Aorta (tissue), 5 donors: ENCODE measurements at regions not wholly inside any gene's neighbourhood (a gene's known extent, or its start where the extent isn't known, plus 50 kb on each side); places are given as distances from the start of the nearest gene placed in this dataset.

Source experiments
- ATAC-seq: fragments of 200-7000 bp; cut with Tn5 transposase; one replicate; pipeline ENCODE4 v1.9.1; 2022; ENCODE audit warnings: moderate library complexity; ENCODE audit not compliant: low FRiP score
- DNase-seq, 2 donors: peaks; one replicate each; pipeline ENCODE4 v3.0.0-alpha.2; 2020
- H3K27ac ChIP-seq, 2 donors: one replicate each; pipeline ENCODE4 v1.5.1; 2013; ENCODE audit warnings: low read length in 2 of 2, mild to moderate bottlenecking in 2 of 2, moderate library complexity in 2 of 2, control low read depth in 1 of 2, inconsistent platforms in 1 of 2, low read depth in 1 of 2
- H3K27me3 ChIP-seq, 2 donors: one replicate each; pipeline ENCODE4 v1.6.1; 2013; ENCODE audit warnings: control low read depth in 1 of 2, low read length in 1 of 2, mild to moderate bottlenecking in 1 of 2, moderate library complexity in 1 of 2; ENCODE audit not compliant: insufficient read depth in 2 of 2, control insufficient read depth in 1 of 2
- H3K36me3 ChIP-seq, 2 donors: one replicate each; pipeline ENCODE4 v1.6.1; 2013; ENCODE audit warnings: control low read depth in 1 of 2, low read length in 1 of 2, mild to moderate bottlenecking in 1 of 2; ENCODE audit not compliant: insufficient read depth in 2 of 2, control insufficient read depth in 1 of 2
- H3K4me1 ChIP-seq, 2 donors: one replicate each; pipeline ENCODE4 v1.6.1; 2013; ENCODE audit warnings: low read length in 2 of 2, control low read depth in 1 of 2, mild to moderate bottlenecking in 1 of 2, moderate library complexity in 1 of 2; ENCODE audit not compliant: insufficient read depth in 2 of 2, control insufficient read depth in 1 of 2
- H3K4me3 ChIP-seq, 2 donors: one replicate each; pipeline ENCODE4 v1.5.1; 2013; ENCODE audit warnings: low read length in 2 of 2, control low read depth in 1 of 2, mild to moderate bottlenecking in 1 of 2
- H3K9me3 ChIP-seq: one replicate; pipeline ENCODE4 v1.6.1; 2013; ENCODE audit warnings: mild to moderate bottlenecking, low read length; ENCODE audit not compliant: control insufficient read depth
- WGBS, 2 donors: extraction: QIAGEN DNeasy Blood & Tissue Kit; methylation state at CpG; one replicate each; pipeline ENCODE4 v1.1.7; 2013; 5-methylcytosine and 5-hydroxymethylcytosine counted together
- intact Hi-C, 2 donors: fragments of 100-400 bp; cut with DNase I; formaldehyde crosslinking; loops; one replicate each; pipeline versions ENCODE4 v1.14.2 to v1.15.0; 2022
- donor health status: healthy with polysubstance abuse.
- donor health status: Bipolar disorder and iron deficiency.
- donor health status: DM: no; HTN: no; CAD: no.
- donor health status: DM: no; HTN: no; CAD: no.
- donor health status: DM: yes; HTN: yes; CAD: no.

- ATAC-seq, result no peak
- no peak for DNase-seq
- Histone ChIP-seq H3K4me1 (no peaks in the 10 kb centered on the region), H3K27me3 (no peaks in the 10 kb centered on the region), H3K9me3 (no peaks in the 10 kb centered on the region), H3K27ac (no peak overlapping the region), H3K4me3 (no peak overlapping the region), H3K36me3 (no peaks in the 10 kb centered on the region)
- intact Hi-C loops, result no loop called here
- WGBS, 2 donors, result 65 to 66% methylated on average over 4 of the region's 4 CpGs
Measured at GRCh38 chr7:21352540-21353387, 75.1 kb upstream of the SP4 start.

- WGBS, 2 donors, result 53 to 56% methylated on average over 4 of the region's 4 CpGs
- Histone ChIP-seq H3K27ac (no peak overlapping the region), H3K36me3 (no peaks in the 10 kb centered on the region), H3K9me3 (no peaks in the 10 kb centered on the region), H3K27me3 (no peaks in the 10 kb centered on the region), H3K4me1 (no peaks in the 10 kb centered on the region), H3K4me3 (no peak overlapping the region)
- DNase-seq, result no peak
- intact Hi-C loops, result no loop called here
- no peak for ATAC-seq
Measured at GRCh38 chr7:21353388-21353780, 74.5 kb upstream of the SP4 start.

DNA sequence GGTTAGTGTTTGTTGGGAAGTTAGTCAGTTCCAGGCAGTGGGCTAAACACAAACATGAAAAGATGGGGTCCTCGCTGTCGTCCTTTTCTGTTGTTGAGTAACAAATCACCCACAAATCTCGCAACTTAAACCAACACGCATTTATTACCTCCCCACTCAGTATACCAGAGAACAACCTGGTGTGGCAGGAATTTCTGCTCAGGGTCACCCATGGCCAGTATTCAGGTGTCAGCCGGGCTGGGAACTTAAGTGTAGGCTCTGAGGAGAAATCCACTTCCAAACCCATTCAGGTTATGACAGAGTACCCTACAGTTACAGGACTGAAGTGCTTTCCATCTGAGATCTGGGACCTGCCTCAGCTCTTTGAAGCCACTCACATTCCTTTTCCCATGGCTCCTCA, 73.6 kb upstream of the SP4 start:
- Histone ChIP-seq H3K9me3 (no peaks in the 10 kb centered on the region), H3K4me1 (no peaks in the 10 kb centered on the region), H3K36me3 (no peaks in the 10 kb centered on the region), H3K27ac (no peak overlapping the region), H3K27me3 (no peaks in the 10 kb centered on the region), H3K4me3 (no peak overlapping the region)
- DNase-seq (no peak), ATAC-seq (peak; percentile 57)
- intact Hi-C loops, result no loop called here
- 90 to 91% methylated on average over 5 of the region's 5 CpGs for WGBS, 2 donors

GRCh38 chr7:21355406-21355874, 72.4 kb upstream of the SP4 start:
- no peaks in the 10 kb centered on the region for H3K9me3 ChIP-seq
- intact Hi-C loops, result no loop called here
- H3K27me3 ChIP-seq, result peaks cover 0 to 2% of the 10 kb centered on the region in 2 donors
- no peaks in the 10 kb centered on the region for H3K4me1 ChIP-seq
- no peak for DNase-seq
- no peak for ATAC-seq
- WGBS, 2 donors, result 69 to 76% methylated on average over 2 of the region's 2 CpGs
- no peak overlapping the region for H3K27ac ChIP-seq
- no peak overlapping the region for H3K4me3 ChIP-seq
- no peaks in the 10 kb centered on the region for H3K36me3 ChIP-seq

DNA sequence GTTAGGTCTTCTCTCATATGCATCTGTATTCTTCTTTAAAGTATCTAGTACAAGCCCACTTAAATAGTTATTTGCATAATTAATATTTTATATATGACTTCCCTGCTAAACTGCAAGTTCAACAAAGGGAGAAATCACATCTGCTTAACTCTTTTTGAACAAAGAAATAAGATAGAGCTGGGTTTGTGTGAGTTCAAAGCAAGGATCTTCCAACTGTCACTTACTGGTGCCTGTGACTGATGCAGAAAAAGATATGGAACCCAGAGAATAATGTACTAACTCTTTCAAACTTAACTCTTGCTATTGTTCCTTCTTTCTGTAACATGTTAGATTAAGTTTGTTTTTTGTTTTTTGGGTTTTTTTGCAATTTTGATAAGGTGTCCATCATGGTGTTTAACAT, 71.3 kb upstream of the SP4 start:
- ATAC-seq (no peak), DNase-seq (no peak)
- intact Hi-C loops, result no loop called here
- Histone ChIP-seq H3K4me3 (no peak overlapping the region), H3K27me3 (peaks cover 0 to 2% of the 10 kb centered on the region in 2 donors), H3K4me1 (no peaks in the 10 kb centered on the region), H3K27ac (no peak overlapping the region), H3K36me3 (no peaks in the 10 kb centered on the region), H3K9me3 (no peaks in the 10 kb centered on the region)

DNA sequence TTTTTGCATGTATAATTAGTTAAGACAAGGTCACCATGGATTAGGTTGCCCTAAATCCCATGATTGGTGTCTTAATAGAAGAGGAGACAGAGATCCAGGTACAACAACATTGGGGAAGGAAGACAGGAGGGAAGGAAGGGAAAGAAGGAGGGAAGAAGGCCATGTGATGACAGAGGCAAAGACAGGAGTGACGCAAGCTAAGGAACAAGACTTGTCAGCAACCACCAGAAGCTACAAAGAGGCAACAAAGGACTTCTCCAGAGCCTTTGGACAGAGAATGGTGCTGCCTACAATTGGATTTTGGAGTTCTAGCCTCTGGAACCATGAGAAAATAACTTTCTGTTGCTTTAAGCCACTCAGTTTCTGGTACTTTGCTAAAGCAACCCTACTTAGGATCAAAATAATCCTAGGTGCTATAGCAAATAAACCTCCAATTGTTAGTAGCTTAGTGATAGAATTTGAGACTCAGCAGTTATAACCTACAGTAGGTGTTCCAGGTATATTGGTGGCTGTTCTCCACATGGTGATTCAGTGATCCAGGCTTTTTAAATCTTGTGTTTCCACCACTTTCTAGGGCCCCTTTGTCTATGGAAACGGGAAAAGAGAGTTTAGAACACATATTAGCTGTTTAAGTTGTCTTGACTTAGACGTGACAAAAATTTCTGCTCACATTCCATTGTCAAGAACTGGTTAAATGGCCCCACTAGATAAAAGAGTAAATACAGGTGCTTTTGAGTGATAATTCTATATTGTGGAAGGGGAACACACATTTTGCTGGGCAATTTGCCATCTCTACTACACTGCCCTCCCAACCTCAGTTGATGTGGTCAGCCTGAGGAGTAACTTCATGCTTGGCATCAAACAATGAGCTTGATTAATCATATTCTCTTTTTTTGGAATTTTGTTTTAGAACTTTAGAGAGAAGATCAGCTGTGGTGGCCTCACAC, 70.5 kb upstream of the SP4 start:
- Histone ChIP-seq H3K36me3 (no peaks in the 10 kb centered on the region), H3K9me3 (no peaks in the 10 kb centered on the region), H3K27ac (no peak overlapping the region), H3K4me1 (no peaks in the 10 kb centered on the region), H3K4me3 (no peak overlapping the region), H3K27me3 (peaks cover 0 to 2% of the 10 kb centered on the region in 2 donors)
- 65 to 73% methylated on average over 3 of the region's 3 CpGs for WGBS, 2 donors
- DNase-seq, result no peak
- ATAC-seq, result no peak
- intact Hi-C loops, result no loop called here

DNA sequence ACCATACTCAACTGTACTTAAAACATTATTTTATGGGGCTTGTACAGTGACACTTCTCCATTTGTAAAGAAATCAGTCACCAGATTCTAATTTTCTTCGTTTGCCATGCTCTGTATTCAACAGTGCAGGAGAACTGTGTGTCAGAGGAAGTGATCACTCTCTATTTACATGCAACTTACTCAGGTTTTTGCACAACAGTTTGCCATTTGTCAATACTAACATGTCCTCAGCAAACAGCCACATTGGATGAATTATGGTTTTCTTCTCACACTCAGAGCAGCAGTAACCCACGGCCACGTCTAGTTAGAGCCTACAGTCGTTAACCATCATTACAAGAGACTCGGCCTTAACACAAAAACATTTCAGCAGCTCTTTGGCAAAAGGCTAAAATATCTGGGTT, 69.2 kb upstream of the SP4 start:
- Histone ChIP-seq H3K4me1 (no peaks in the 10 kb centered on the region), H3K36me3 (no peaks in the 10 kb centered on the region), H3K4me3 (no peak overlapping the region), H3K27ac (no peak overlapping the region), H3K9me3 (no peaks in the 10 kb centered on the region), H3K27me3 (peaks cover 0 to 2% of the 10 kb centered on the region in 2 donors)
- ATAC-seq (no peak), DNase-seq (no peak)
- WGBS, 2 donors, result 46 to 48% methylated on average over 5 of the region's 5 CpGs
- intact Hi-C loops, result no loop called here

DNA sequence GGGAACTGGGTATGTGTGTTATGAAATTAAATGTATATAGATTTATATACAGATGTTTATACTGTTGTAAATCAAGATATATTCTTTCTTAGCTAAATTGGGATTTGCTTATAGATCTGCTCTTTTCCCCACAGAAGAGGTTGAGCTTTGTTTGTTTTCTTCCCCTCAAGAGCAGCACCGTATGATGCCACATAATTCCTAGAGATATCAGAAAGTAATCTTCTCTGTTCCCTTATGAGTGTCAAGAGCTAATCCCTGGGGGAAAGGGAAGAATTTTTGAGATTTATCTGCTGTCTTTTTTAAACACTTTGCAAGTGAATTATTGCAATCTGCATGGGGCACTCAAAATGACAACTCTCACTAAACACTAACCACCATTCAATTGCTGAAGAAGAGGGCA, 68.7 kb upstream of the SP4 start:
- DNase-seq, result no peak
- Histone ChIP-seq H3K36me3 (no peaks in the 10 kb centered on the region), H3K27me3 (peaks cover 0 to 2% of the 10 kb centered on the region in 2 donors), H3K9me3 (no peaks in the 10 kb centered on the region), H3K4me3 (no peak overlapping the region), H3K4me1 (no peaks in the 10 kb centered on the region), H3K27ac (no peak overlapping the region)
- 5 to 40% methylated on average over 1 of the region's 1 CpG for WGBS, 2 donors
- intact Hi-C loops, result no loop called here
- ATAC-seq, result no peak
